Fibroblast of pulmonary artery (primary cell): ENCODE measurements at regions not wholly inside any gene's neighbourhood (a gene's known extent, or its start where the extent isn't known, plus 50 kb on each side); places are given as distances from the start of the nearest gene placed in this dataset.
"Not testable (repeated sequence)": the region's sequence is repeated elsewhere in the genome, so short reads cannot be mapped to it uniquely, and the experiment has no call there.

Experiments
- DNase-seq: peaks from one replicate; pipeline ENCODE4 v3.0.0-alpha.2; 2010; ENCODE audit warnings: low read depth
- H3K4me3 ChIP-seq: replicated peaks from 2 replicates; pipeline ENCODE4 v1.5.1; 2011; ENCODE audit warnings: low read depth, mild to moderate bottlenecking, control low read depth, low read length, moderate library complexity
- CTCF ChIP-seq: IDR thresholded peaks from 2 replicates; pipeline ENCODE4 v1.5.1; 2011; ENCODE audit warnings: mild to moderate bottlenecking, control low read depth, low read length, inconsistent platforms; ENCODE audit errors: missing control alignments

- no peak for DNase-seq
- H3K4me3 ChIP-seq = no peak overlapping the region
- TF ChIP-seq CTCF = no peak
Measured at GRCh38 chr7:152523916-152524315, 88.1 kb upstream of the KMT2C start.

DNA sequence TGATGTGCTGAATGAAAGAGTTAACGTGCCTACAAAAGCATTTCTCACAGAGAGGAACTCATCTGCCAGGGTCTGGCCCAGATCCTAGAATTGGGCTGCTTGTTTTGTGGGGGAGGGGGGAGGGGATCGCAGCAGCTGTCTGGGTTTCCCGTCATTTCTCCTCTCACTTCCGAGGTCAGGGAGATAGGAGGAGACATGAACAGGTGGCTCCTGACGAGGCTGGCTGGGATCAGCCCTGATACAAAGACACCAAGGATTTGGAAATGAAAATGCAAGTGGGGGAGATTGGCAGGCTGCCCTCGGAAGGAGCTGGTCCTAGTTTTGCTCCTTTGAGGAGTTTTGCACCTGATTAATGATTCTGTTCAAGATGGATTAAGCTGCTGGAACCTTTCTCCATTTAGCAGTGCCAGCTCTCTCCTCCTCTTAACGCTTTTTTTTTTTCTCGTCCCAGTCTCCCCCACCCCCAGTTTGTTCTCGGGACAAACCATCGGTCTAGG, 86.8 kb upstream of the KMT2C start:
- peak; percentile 61 for DNase-seq
- TF ChIP-seq CTCF = no peak
- H3K4me3 ChIP-seq = peak overlapping the region; percentile 32

GRCh38 chr7:152521420-152522337, 85.9 kb upstream of the KMT2C start:
- DNase-seq = no peak
- no peak overlapping the region for H3K4me3 ChIP-seq
- TF ChIP-seq CTCF = no peak

DNA sequence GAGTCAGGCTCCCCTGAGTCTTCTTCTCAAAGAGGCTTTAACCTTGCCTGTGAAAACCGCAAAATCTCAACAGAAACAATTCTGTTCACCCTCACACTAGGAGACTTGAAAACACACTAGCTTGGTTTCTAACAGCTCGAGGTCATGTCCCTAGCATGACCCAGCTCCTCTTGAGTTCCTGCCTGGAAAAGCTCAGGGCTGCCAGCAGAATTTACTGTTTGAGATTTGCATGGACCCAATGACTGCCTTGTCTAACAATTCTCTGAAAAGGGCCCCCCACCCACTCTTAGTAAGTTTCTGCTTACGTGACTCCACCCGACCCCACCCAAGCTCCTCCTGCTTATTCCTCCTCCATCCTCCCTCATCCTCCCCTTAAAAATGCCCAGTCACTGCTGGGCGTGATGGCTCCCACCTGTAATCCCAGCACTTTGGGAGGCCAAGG, 85.1 kb upstream of the KMT2C start:
- DNase-seq = no peak
- no peak for TF ChIP-seq CTCF
- no peak overlapping the region for H3K4me3 ChIP-seq

DNA sequence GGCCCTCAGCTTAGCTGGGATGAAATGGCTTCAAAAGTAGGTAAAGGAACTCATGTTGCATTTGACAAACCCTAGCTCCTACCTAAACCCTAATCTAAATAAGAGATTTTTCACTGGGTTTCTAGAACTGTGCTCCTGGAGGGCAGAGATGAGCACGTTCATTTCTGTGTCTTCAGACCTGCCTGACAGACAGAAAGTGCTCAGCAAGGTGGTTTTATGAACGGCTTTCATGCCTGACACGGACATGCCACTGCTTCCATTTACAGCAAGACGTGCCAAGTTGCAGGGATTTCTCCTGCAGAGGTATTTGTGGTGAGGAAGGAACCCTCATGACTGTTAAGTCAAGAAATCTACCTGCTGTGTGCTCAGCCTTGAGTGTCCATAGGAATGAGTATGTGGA, 83.5 kb upstream of the KMT2C start:
- no peak overlapping the region for H3K4me3 ChIP-seq
- DNase-seq = no peak
- TF ChIP-seq CTCF = no peak

GRCh38 chr7:152516216-152516615, 80.4 kb upstream of the KMT2C start:
- no peak overlapping the region for H3K4me3 ChIP-seq
- DNase-seq = no peak
- TF ChIP-seq CTCF = no peak

- H3K4me3 ChIP-seq, DNase-seq: not testable (repeated sequence)
Measured at GRCh38 chr7:152515266-152515950, 79.6 kb upstream of the KMT2C start.
